ENCODE measurements at regions not wholly inside any gene's neighbourhood (a gene's known extent, or its start where the extent isn't known, plus 50 kb on each side); places are given as distances from the start of the nearest gene placed in this dataset.

- ChIA-PET CTCF (interaction anchor here (1.3 kb wide), 1 partner anchor 15 kb away, joined by 3 read pairs; no protein-coding TSS in a partner anchor), POLR2A (no interaction called here)
- no peak for DNase-seq (ENCODE audit: low read depth, low spot score)
These were observed 670.0 kb downstream of the SI start for GRCh38 chr3:164408326-164408725.

GRCh38 chr3:164407111-164407510, 671.2 kb downstream of the SI start:
- RAD21 ChIA-PET (ENCODE audit: low non-redundant PET in 1 of 2, low total read pairs in 2 of 2, uncharacterized antibody in 2 of 2, unreplicated experiment in 2 of 2): no interaction called here
- H3K27ac ChIP-seq (ENCODE audit: low read depth, low read length): no peak overlapping the region
- H2AFZ ChIP-seq (ENCODE audit: low read depth, low read length, poor library complexity, severe bottlenecking): no peak overlapping the region
- H3K4me1 ChIP-seq (ENCODE audit: control insufficient read depth in 1 of 2, insufficient read depth in 2 of 2, low read length in 2 of 2): no peaks in the 10 kb centered on the region
- intact Hi-C loops (cut with micrococcal nuclease): no loop called here
- no peaks in the 10 kb centered on the region for H3K27me3 ChIP-seq (ENCODE audit: insufficient read depth, low read length)
- no peak for DNase-seq (ENCODE audit: low read depth, low spot score)
- H3K79me2 ChIP-seq (ENCODE audit: insufficient read depth, low read length): no peaks in the 10 kb centered on the region
- no peaks in the 10 kb centered on the region for H3K9me2 ChIP-seq (ENCODE audit: insufficient read depth)
- no peak overlapping the region for H3K4me2 ChIP-seq (ENCODE audit: low read length)
- POLR2A ChIA-PET: no interaction called here
- ATAC-seq: no peak
- H3K36me3 ChIP-seq (ENCODE audit: control insufficient read depth in 1 of 2, insufficient read depth in 2 of 2, low read length in 2 of 2): no peaks in the 10 kb centered on the region
- no peak overlapping the region for H3K9ac ChIP-seq (ENCODE audit: low read length)
- CTCF ChIA-PET: interaction anchor here (1.2 kb wide), 1 partner anchor 17 kb away, joined by 4 read pairs; no protein-coding TSS in a partner anchor
- H4K20me1 ChIP-seq (ENCODE audit: insufficient read depth): no peaks in the 10 kb centered on the region
- H3K9me3 ChIP-seq (ENCODE audit: control insufficient read depth in 1 of 2, insufficient read depth in 1 of 2, low read depth in 1 of 2, low read length in 2 of 2): no peaks in the 10 kb centered on the region
- no TSS peak for BruUV-seq (replicated peaks)
- H3K4me3 ChIP-seq (replicated peaks in 1 of 2; ENCODE audit: low read depth in 1 of 2, low read length in 2 of 2): no peak overlapping the region
- TF ChIP-seq YY1 (IDR thresholded peaks at IDR 0.05; ENCODE audit: extremely low read depth, insufficient replicate concordance, low read depth, low read length): no peak
- TF ChIP-seq POLR2AphosphoS5 (IDR thresholded peaks at IDR 0.05; ENCODE audit: low read depth, low read length): no peak
- TF ChIP-seq ZNF274 (IDR thresholded peaks at IDR 0.05; ENCODE audit: low read depth, low read length): no peak
- TF ChIP-seq ATF3 (IDR thresholded peaks at IDR 0.05): no peak
- TF ChIP-seq MAX (IDR thresholded peaks at IDR 0.05): no peak
- TF ChIP-seq ZBTB33 (IDR thresholded peaks at IDR 0.05; ENCODE audit: extremely low read depth, insufficient replicate concordance, low read length): no peak
- TF ChIP-seq ELF1 (IDR thresholded peaks at IDR 0.05; ENCODE audit: borderline replicate concordance, low read depth): no peak
- no peak for TF ChIP-seq SRF (IDR thresholded peaks at IDR 0.05; ENCODE audit: low read depth)
- TF ChIP-seq TCF7L2 (IDR thresholded peaks at IDR 0.05; ENCODE audit: borderline replicate concordance, extremely low read depth, insufficient read depth, insufficient read length): no peak
- no peak for TF ChIP-seq EGR1 (IDR thresholded peaks at IDR 0.05; ENCODE audit: low read depth)
- TF ChIP-seq RAD21 (IDR thresholded peaks at IDR 0.05; ENCODE audit: low read depth): no peak
- no peak for TF ChIP-seq CEBPB (IDR thresholded peaks at IDR 0.05; ENCODE audit: low read depth)

More at GRCh38 chr3:164408326-164408725, 670.0 kb downstream of the SI start:
- Histone ChIP-seq H3K27me3 (ENCODE audit: insufficient read depth, low read length) (no peaks in the 10 kb centered on the region), H4K20me1 (ENCODE audit: insufficient read depth) (no peaks in the 10 kb centered on the region), H3K4me3 (replicated peaks in 1 of 2; ENCODE audit: low read depth in 1 of 2, low read length in 2 of 2) (no peak overlapping the region), H3K4me2 (ENCODE audit: low read length) (no peak overlapping the region), H3K9me3 (ENCODE audit: control insufficient read depth in 1 of 2, insufficient read depth in 1 of 2, low read depth in 1 of 2, low read length in 2 of 2) (no peaks in the 10 kb centered on the region), H2AFZ (ENCODE audit: low read depth, low read length, poor library complexity, severe bottlenecking) (no peak overlapping the region), H3K79me2 (ENCODE audit: insufficient read depth, low read length) (no peaks in the 10 kb centered on the region), H3K27ac (ENCODE audit: low read depth, low read length) (no peak overlapping the region), H3K9me2 (ENCODE audit: insufficient read depth) (no peaks in the 10 kb centered on the region), H3K9ac (ENCODE audit: low read length) (no peak overlapping the region), H3K36me3 (ENCODE audit: control insufficient read depth in 1 of 2, insufficient read depth in 2 of 2, low read length in 2 of 2) (no peaks in the 10 kb centered on the region), H3K4me1 (ENCODE audit: control insufficient read depth in 1 of 2, insufficient read depth in 2 of 2, low read length in 2 of 2) (no peaks in the 10 kb centered on the region)
- no TSS peak for BruUV-seq (replicated peaks)
- TF ChIP-seq POLR2AphosphoS5 (IDR thresholded peaks at IDR 0.05; ENCODE audit: low read depth, low read length): no peak
- TF ChIP-seq EZH2 (IDR thresholded peaks at IDR 0.05): no peak
- no peak for TF ChIP-seq ZBTB33 (IDR thresholded peaks at IDR 0.05; ENCODE audit: extremely low read depth, insufficient replicate concordance, low read length)
- no peak for TF ChIP-seq CEBPB (IDR thresholded peaks at IDR 0.05; ENCODE audit: low read depth)
- RAD21 ChIA-PET (ENCODE audit: low non-redundant PET in 1 of 2, low total read pairs in 2 of 2, uncharacterized antibody in 2 of 2, unreplicated experiment in 2 of 2): no interaction called here
- intact Hi-C loops (cut with micrococcal nuclease): no loop called here
- ATAC-seq: no peak

Measured in HCT116 (cell line).